ENCODE measurements at regions not wholly inside any gene's neighbourhood (a gene's known extent, or its start where the extent isn't known, plus 50 kb on each side); places are given as distances from the start of the nearest gene placed in this dataset.

DNA sequence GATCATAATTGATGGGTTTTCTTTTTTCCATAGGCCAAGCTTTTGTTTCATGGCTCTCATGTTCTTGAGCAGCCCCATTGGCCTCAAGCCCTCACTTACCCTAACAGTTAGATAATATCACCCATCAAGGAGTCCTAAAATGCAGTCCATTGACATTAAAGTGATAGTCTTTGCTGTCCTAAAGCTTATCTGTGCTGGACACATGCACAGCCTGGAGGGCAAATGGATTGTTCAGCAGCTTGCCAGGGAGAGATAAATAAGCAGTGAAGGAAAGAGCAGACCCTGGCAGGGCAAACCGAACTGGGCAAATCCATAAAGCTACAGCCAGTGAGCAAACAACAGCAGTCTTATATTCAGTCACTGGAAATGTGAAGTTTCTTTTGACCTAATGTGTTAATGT is 199.6 kb upstream of the MID1 start:
- Histone ChIP-seq H3K27ac (ENCODE audit: low read depth, low read length) (no peak overlapping the region), H3K9me3 (ENCODE audit: insufficient read depth in 2 of 2, low read depth in 1 of 2, low read length in 1 of 2) (no peaks in the 10 kb centered on the region), H3K27me3 (replicated peaks in 1 of 4; ENCODE audit: control insufficient read depth in 3 of 4, extremely low read depth in 1 of 4, insufficient read depth in 3 of 4, low read length in 3 of 4) (no peaks in the 10 kb centered on the region), H3K9ac (replicated peaks in 1 of 4; ENCODE audit: extremely low read depth in 1 of 4, low read depth in 3 of 4, low read length in 3 of 4) (no peak overlapping the region), H3K79me2 (ENCODE audit: control insufficient read depth in 1 of 2, insufficient read depth in 2 of 2, low read length in 2 of 2) (no peaks in the 10 kb centered on the region), H3K79me1 (ENCODE audit: low read depth, low read length) (no peaks in the 10 kb centered on the region), H2BK20ac (ENCODE audit: low read length) (no peak overlapping the region), H2BK12ac (ENCODE audit: low read depth, low read length) (no peak overlapping the region), H4K5ac (ENCODE audit: insufficient read length, low read depth, low read length) (no peak overlapping the region), H3K4ac (replicated peaks; ENCODE audit: insufficient read length, low read depth, low read length) (no peak overlapping the region), H4K8ac (ENCODE audit: extremely low read depth, insufficient read depth, low read length) (no peak overlapping the region), H2AFZ (ENCODE audit: low read length) (no peak overlapping the region), H3K23me2 (ENCODE audit: low read depth, low read length) (no peaks in the 10 kb centered on the region), H3K36me3 (ENCODE audit: control insufficient read depth in 2 of 4, insufficient read depth in 4 of 4, low read length in 3 of 4) (no peaks in the 10 kb centered on the region), H3K18ac (ENCODE audit: extremely low read depth, low read length) (no peak overlapping the region), H3K14ac (ENCODE audit: insufficient read length) (no peak overlapping the region), H2BK120ac (replicated peaks; ENCODE audit: low read depth, low read length) (no peak overlapping the region), H2BK5ac (ENCODE audit: low read depth, low read length) (no peak overlapping the region), H4K91ac (replicated peaks; ENCODE audit: insufficient read length, low read length) (no peak overlapping the region), H2BK15ac (ENCODE audit: low read length) (no peak overlapping the region), H3K23ac (ENCODE audit: insufficient read length) (no peak overlapping the region), H3K56ac (replicated peaks; ENCODE audit: insufficient read length, low read depth, low read length) (no peak overlapping the region), H3K4me1 (replicated peaks in 1 of 4; ENCODE audit: control insufficient read depth in 3 of 4, insufficient read depth in 4 of 4, low read length in 3 of 4) (no peaks in the 10 kb centered on the region), H4K20me1 (replicated peaks in 1 of 2; ENCODE audit: control insufficient read depth in 1 of 2, insufficient read depth in 2 of 2, low read length in 2 of 2) (no peaks in the 10 kb centered on the region), H3K4me3 (ENCODE audit: extremely low read depth in 1 of 4, insufficient read depth in 2 of 4, low read depth in 3 of 4, low read length in 4 of 4) (no peak overlapping the region), H2AK5ac (ENCODE audit: low read depth, low read length) (no peak overlapping the region), H3K4me2 (ENCODE audit: insufficient read depth in 1 of 2, low read depth in 2 of 2, low read length in 2 of 2) (no peak overlapping the region)
- CTCF ChIA-PET (ENCODE audit: partially characterized antibody) = no interaction called here
- POLR2A ChIA-PET (ENCODE audit: partially characterized antibody) = no interaction called here
- FAIRE-seq = no peak
- no peak for DNase-seq (ENCODE audit: low read depth in 1 of 2, low spot score in 2 of 2)
- no peak for TF ChIP-seq TAF7 (optimal IDR thresholded peaks at IDR 0.05; ENCODE audit: borderline replicate concordance, low read depth, low read length)
- TF ChIP-seq RBBP5 (IDR thresholded peaks at IDR 0.05; ENCODE audit: borderline replicate concordance, low read depth, low read length) = no peak
- WGBS, 2 experiments (ENCODE audit: extremely low coverage in 1 of 2, insufficient coverage in 1 of 2, insufficient read length in 1 of 2, insufficient replicate concordance in 2 of 2, low coverage in 1 of 2, low lambda C conversion rate in 2 of 2, missing lambda C conversion rate in 1 of 2) = 88% methylated on average over 1 of the region's 1 CpG; no CpG with 5 or more reads in 1 of the 2 experiments
